ENCODE measurements at regions not wholly inside any gene's neighbourhood (a gene's known extent, or its start where the extent isn't known, plus 50 kb on each side); places are given as distances from the start of the nearest gene placed in this dataset.
"Not testable (repeated sequence)": the region's sequence is repeated elsewhere in the genome, so short reads cannot be mapped to it uniquely, and the experiment has no call there.

- DNase-seq = no peak
Observed at GRCh38 chr3:110859993-110860392, 211.6 kb upstream of the NECTIN3 start.

GRCh38 chr3:110865934-110866333, 205.7 kb upstream of the NECTIN3 start:
- no peak for DNase-seq

- no peak for DNase-seq
Observed at GRCh38 chr3:110868106-110868505, 203.5 kb upstream of the NECTIN3 start.

GRCh38 chr3:110869736-110870135, 201.9 kb upstream of the NECTIN3 start:
- DNase-seq = no peak

- DNase-seq = no peak
Observed at GRCh38 chr3:110871869-110872268, 199.7 kb upstream of the NECTIN3 start.

- DNase-seq = no peak
Observed at GRCh38 chr3:110878692-110879091, 192.9 kb upstream of the NECTIN3 start.

GRCh38 chr3:110881069-110881468, 190.5 kb upstream of the NECTIN3 start:
- no peak for DNase-seq

GRCh38 chr3:110886222-110886893, 185.3 kb upstream of the NECTIN3 start:
- DNase-seq = no peak

GRCh38 chr3:110887176-110887575, 184.4 kb upstream of the NECTIN3 start:
- no peak for DNase-seq

GRCh38 chr3:110888625-110889375, 182.8 kb upstream of the NECTIN3 start:
- DNase-seq = not testable (repeated sequence)

GRCh38 chr3:110889376-110889699, 182.3 kb upstream of the NECTIN3 start:
- DNase-seq = not testable (repeated sequence)

GRCh38 chr3:110894574-110894973, 177.0 kb upstream of the NECTIN3 start:
- DNase-seq = no peak

- DNase-seq = no peak
Observed at GRCh38 chr3:110895054-110895453, 176.6 kb upstream of the NECTIN3 start.

GRCh38 chr3:110897046-110897445, 174.6 kb upstream of the NECTIN3 start:
- no peak for DNase-seq

- no peak for DNase-seq
Observed at GRCh38 chr3:110900576-110900975, 171.0 kb upstream of the NECTIN3 start.

- DNase-seq = no peak
Observed at GRCh38 chr3:110901536-110901935, 170.1 kb upstream of the NECTIN3 start.

- DNase-seq = no peak
Observed at GRCh38 chr3:110902453-110903085, 169.0 kb upstream of the NECTIN3 start.

GRCh38 chr3:110903771-110904519, 167.7 kb upstream of the NECTIN3 start:
- no peak for DNase-seq

- no peak for DNase-seq
Observed at GRCh38 chr3:110904520-110904890, 167.1 kb upstream of the NECTIN3 start.

GRCh38 chr3:110905121-110905520, 166.5 kb upstream of the NECTIN3 start:
- no peak for DNase-seq

GRCh38 chr3:110909839-110910238, 161.8 kb upstream of the NECTIN3 start:
- DNase-seq = no peak

GRCh38 chr3:110910346-110910955, 161.2 kb upstream of the NECTIN3 start:
- no peak for DNase-seq

GRCh38 chr3:110918963-110919362, 152.7 kb upstream of the NECTIN3 start:
- DNase-seq = no peak

Data from bone marrow (tissue), 2 donors.